Midbrain (tissue), 1 donor: ENCODE measurements at regions not wholly inside any gene's neighbourhood (a gene's known extent, or its start where the extent isn't known, plus 50 kb on each side); places are given as distances from the start of the nearest gene placed in this dataset.
"Not testable (repeated sequence)": the region's sequence is repeated elsewhere in the genome, so short reads cannot be mapped to it uniquely, and the experiment has no call there.

Experiments used
- DNase-seq: peaks from one replicate; lab custom pipeline; 2025; lab: John Stamatoyannopoulos, UW

DNA sequence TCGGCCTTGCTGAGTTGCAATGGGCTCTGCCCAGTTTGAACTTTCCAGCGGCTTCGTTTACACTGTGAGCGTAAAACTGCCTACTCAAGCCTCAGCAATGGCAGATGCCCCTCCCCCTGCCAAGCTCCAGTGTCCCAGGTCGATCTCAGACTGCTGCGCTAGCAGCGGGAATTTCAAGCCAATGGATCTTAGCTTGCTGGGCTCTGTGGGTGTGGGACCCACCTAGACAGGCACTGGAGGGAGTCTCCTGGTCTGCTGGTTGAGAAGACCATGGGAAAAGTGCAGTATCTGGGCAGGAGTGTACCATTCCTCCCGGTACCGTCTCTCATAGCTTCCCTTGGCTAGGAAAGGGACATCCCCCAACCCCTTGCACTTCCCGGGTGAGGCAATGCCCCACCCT, 88.2 kb downstream of the KLHL28 start:
- no peak for DNase-seq

DNA sequence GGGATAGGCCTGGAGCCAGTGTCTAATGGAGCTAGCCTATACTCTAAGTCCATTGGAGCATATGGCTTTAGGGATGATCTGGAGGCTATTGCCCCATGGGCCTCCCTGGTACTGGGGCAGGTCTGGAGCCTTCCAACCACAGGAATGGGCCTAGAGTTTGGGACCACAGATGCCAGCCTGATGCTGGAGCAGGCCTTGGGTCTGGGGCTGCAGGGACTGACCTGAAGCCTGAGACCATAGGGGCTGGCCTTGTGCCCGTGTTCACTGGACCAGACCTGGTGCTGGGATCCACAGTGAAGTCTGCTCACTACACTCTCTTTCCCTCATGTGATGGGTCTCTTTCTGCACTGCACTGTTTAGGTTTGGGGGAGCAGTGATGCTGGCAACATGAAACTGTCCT, 95.0 kb downstream of the KLHL28 start:
- DNase-seq: no peak

GRCh38 chr14:44866322-44866721, 95.4 kb downstream of the KLHL28 start:
- no peak for DNase-seq

DNA sequence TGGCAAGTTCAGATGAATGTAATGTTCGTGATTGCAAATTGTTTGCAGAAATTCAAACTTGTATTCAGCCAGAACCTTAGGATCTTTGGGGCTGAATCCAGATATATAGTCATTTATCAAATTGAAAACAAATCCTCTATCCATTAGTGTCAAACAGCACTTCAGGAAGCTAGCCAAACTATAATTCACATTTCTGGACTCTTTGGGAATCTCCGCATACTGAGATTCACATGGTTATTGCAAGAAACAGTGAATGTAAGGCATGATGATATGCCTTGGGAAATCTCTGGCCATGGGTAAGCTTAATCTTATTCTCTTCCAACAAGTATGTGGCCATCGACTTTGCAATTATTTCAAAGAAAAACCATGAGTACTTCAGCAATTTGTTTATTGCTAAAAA, 98.5 kb downstream of the KLHL28 start:
- DNase-seq: no peak

GRCh38 chr14:44854114-44854513, 107.6 kb downstream of the KLHL28 start:
- DNase-seq: no peak

DNA sequence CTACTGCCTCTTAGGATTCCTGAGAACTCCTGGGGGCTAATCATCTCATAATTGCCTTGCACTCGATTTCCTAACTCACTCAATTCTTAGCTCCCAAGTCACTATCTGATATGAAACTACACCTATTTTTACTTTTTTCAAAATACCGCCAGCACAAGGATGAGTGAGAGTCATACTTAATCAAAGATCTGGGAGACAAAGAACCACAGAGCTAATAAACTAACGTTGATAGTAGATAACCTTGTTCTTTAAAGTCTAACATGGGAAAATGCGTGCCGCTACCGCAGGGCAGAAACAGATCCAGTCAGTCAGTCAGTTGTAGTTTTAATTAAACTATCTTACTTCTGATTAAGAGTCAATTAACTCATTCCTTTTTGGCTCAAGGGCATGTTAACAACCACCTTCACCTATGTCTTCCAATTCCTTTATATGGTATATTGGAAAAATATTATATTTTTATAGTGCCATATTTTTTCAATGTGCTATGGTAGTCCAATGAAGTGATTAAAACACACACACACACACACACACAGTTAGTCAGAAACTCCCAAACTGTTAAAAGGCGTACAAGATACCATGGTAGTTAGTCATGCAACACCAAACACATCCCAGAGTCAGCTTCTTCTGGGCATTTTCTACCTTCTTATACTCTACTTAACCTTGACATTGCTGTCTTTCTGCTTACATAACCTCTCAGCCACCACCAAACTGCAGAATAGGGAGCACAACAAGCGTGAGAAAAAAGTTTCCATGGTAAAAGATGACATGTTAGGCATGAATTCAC, 114.0 kb downstream of the KLHL28 start:
- no peak for DNase-seq

DNA sequence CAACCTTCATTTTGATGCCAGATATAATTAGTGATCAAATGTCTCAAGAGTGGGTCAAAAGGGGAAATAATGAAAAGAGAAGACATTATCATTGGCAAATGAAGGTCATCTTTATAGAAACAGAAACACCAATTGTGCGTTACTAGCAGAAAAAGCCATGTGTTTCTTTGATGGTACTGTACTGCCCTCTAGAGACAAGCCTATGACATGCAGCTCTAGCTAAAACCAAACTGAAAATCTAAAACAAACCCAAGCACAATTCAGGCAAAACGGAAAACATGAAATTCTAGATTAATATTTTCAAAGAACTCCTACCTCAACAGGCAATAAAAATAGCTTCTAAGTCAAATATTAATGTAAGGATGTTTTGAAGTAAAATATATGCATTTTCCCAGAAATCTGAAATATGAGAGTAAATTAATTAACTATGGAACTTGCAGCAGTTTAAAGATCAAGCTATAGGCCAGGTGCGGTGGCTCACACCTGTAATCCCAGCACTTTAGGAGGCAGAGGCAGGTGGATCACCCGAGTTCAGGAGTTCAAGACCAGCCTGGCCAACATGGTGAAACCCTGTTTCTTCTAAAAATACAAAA, 115.4 kb downstream of the KLHL28 start:
- DNase-seq: peak; percentile 60

- not testable (repeated sequence) for DNase-seq
Observed at GRCh38 chr14:44835928-44836327, 125.8 kb downstream of the KLHL28 start.

GRCh38 chr14:44833376-44834060, 128.2 kb downstream of the KLHL28 start:
- DNase-seq: no peak

GRCh38 chr14:44830371-44830770, 131.4 kb downstream of the KLHL28 start:
- DNase-seq: no peak

DNA sequence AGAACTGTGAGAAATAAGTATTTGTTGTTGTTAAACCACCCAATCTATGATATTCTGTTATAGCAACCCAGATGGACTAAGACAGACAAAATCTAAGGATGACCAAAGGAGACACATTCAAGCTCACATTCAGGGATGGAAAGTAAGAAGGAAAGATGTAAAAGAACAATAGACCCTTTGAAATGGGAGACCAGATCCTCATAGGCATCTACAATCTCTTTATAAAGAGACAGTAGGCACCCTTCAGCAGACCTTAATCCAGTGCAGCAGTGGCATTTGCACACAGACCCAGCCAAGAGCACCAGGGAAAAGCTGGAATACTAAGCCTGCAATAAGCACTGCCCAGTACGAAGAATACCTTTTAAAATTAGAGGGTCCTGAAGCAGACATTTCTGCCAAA, 132.7 kb downstream of the KLHL28 start:
- DNase-seq: no peak

- no peak for DNase-seq
Observed at GRCh38 chr14:44828023-44828422, 133.7 kb downstream of the KLHL28 start.

GRCh38 chr14:44820230-44820964, 141.3 kb downstream of the KLHL28 start:
- no peak for DNase-seq

DNA sequence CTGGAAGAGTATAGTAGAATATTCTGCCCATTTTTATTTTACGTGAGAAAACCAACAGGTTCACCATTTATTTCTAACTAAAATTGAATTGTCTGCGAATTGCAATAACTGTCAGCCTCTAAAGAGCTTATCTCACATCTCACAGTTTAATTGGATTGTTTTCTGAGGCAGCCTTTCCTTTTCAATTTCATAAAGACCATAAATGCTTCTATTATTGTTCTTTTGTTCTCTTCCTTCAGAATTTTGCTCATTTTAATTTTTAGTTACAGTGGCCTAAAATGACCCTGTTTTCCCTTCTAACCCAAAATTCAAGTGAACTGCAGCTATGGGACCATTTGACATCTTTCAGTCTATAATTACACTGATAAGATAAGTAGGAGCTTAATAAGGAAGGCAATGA, 147.6 kb downstream of the KLHL28 start:
- no peak for DNase-seq

- no peak for DNase-seq
Observed at GRCh38 chr14:44812672-44813071, 149.1 kb downstream of the KLHL28 start.

GRCh38 chr14:44804391-44804790, 157.4 kb downstream of the KLHL28 start:
- no peak for DNase-seq

DNA sequence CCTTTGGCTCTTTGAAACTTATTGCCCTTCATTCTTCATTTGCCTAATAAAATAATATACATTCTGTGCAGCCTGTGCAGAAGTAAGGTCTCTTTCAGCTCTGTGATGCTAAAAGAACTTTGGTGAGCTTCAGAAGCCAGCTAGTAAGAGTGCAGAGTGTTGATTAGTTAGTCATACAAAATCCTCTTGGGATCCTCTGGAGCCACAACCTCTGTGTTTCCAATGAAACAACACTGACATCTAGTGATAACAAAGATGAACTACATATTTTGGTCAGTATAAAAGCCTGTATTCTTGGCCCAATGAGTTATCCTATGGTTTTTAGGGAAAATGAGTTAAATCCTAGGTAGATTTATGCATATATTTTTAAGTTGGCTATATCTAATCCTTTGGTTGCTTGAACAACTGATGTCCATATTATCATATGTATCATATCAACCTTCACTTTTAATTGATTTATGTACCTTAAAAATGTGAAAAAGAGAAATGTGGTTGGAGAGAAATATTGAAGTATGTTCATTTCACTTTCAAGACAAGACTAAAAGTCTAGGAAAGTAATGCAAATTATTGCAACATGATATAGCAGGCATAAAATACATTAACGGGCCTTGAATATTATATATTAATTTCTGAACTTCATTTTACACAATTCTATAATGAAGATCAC, 158.4 kb downstream of the KLHL28 start:
- peak; percentile 41 for DNase-seq

GRCh38 chr14:44798386-44799242, 163.1 kb downstream of the KLHL28 start:
- no peak for DNase-seq

DNA sequence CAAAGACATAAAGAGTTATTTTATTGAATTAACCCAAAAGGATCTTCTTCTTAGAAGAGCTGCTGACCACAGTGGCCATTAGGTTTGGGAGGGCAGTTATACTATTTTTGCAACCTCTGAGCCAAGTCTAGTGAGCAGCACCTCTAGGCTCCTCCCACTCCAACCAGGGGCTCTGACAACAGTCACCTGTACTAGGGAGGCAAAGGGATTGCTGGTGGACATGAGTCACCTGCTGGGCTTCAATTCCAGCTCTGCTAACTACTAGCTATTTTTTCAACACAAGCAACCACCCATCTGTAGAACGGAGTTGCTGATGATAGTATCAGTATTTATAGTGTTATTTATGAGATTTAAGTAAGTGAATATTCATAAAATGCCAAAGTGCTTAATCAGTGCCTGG, 166.0 kb downstream of the KLHL28 start:
- no peak for DNase-seq

- DNase-seq: no peak
Observed at GRCh38 chr14:44791730-44792129, 170.0 kb downstream of the KLHL28 start.

DNA sequence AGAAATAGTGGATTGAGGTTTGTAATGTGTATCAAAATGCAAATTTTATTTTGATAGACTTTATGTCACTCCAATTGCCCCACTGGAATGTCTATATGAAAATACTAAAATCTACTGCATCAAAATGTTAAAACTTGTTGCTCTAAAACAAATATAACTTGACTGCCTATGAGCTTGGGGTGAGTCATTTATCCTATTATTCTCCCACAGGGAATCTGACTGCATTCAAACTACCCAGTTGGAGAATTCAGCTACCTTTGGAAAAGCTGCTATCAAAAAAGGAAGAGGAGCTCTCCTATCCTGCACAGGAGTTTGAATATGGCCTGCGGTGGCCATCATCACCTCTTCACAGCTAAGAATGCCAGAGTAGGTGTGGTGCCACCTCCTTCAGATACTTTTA, 173.1 kb downstream of the KLHL28 start:
- no peak for DNase-seq
